ENCODE measurements at regions not wholly inside any gene's neighbourhood (a gene's known extent, or its start where the extent isn't known, plus 50 kb on each side); places are given as distances from the start of the nearest gene placed in this dataset.

DNA sequence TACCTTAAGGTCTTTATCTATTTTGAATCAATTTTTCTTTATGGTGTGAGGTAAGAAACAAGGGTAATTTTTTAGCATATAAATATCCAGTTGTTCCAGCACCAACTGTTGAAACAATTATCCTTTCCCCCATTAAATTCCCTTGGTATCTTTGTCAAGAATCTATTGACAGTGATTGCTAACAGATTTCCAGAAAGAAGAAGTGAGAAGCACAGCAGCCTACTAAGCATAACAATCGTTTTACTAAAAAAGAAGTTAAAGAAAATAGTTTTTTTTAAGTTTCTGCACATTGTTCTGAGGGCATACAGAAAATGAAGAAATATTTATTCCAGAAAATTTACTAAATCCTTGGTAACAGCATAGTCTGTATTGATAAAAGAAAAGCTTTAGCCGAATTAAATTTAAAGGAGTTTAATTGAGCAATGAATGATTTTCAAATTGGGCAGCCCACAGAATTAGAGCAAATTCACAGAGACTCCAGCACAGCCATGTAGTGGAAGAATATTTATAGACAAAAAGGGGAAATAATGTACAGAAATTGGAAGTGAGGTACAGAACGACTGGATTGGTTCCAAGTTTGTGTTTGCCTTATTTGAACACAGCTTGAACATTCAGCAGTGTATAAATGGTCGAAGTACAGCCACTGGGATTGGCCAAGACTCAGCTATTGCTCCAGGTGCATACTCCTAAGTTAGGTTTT is 97.9 kb upstream of the UST start:
- Mint-ChIP-seq H3K27ac (no peak overlapping the region), H3K27me3 (ENCODE audit: insufficient read depth, low read depth, poor library complexity) (no peaks in the 10 kb centered on the region)
- no peak for DNase-seq (ENCODE audit: low spot score)

DNA sequence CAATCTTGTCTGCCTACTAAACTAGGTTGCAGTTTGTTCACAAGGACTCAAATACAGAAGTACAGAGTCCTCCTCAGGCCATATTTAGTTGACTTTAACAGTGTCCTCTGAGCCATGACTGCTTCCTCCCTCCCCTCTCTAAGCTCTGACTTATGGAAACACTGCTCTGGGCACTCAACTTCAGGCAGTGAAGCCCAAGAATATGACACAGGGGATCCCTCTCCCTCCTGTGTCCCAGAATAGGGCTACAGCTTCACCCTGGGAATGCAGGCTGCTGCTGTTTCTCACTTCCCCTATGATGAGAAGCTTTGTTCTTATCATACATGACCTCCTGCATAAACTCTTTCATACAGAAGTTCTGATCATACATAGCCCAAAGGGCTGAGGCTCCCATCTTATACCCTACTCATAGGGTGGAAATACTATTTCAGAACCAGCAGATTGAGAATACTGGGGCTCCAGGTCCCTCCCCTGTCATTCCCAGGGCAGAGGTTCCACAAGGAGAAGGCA is 97.3 kb upstream of the UST start:
- H2AFZ ChIP-seq = no peak overlapping the region
- ATAC-seq = no peak
- peaks cover 15% of the 10 kb centered on the region for H3K4me1 Mint-ChIP-seq
- TF ChIP-seq STAT1 (IDR thresholded peaks at IDR 0.05; ENCODE audit: unreplicated experiment) = no peak
- no peak for TF ChIP-seq ZNF331 (CRISPR knock-in tag; IDR thresholded peaks at IDR 0.05; ENCODE audit: low read depth)
- TF ChIP-seq EZH2phosphoT487 (IDR thresholded peaks at IDR 0.05; ENCODE audit: unreplicated experiment) = no peak
- no peak for TF ChIP-seq EZH2 (IDR thresholded peaks at IDR 0.05; ENCODE audit: low read depth, unreplicated experiment)
- TF ChIP-seq, protein P1, sequence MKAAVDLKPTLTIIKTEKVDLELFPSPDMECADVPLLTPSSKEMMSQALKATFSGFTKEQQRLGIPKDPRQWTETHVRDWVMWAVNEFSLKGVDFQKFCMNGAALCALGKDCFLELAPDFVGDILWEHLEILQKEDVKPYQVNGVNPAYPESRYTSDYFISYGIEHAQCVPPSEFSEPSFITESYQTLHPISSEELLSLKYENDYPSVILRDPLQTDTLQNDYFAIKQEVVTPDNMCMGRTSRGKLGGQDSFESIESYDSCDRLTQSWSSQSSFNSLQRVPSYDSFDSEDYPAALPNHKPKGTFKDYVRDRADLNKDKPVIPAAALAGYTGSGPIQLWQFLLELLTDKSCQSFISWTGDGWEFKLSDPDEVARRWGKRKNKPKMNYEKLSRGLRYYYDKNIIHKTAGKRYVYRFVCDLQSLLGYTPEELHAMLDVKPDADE (IDR thresholded peaks at IDR 0.05) = no peak
- TF ChIP-seq, protein P2, sequence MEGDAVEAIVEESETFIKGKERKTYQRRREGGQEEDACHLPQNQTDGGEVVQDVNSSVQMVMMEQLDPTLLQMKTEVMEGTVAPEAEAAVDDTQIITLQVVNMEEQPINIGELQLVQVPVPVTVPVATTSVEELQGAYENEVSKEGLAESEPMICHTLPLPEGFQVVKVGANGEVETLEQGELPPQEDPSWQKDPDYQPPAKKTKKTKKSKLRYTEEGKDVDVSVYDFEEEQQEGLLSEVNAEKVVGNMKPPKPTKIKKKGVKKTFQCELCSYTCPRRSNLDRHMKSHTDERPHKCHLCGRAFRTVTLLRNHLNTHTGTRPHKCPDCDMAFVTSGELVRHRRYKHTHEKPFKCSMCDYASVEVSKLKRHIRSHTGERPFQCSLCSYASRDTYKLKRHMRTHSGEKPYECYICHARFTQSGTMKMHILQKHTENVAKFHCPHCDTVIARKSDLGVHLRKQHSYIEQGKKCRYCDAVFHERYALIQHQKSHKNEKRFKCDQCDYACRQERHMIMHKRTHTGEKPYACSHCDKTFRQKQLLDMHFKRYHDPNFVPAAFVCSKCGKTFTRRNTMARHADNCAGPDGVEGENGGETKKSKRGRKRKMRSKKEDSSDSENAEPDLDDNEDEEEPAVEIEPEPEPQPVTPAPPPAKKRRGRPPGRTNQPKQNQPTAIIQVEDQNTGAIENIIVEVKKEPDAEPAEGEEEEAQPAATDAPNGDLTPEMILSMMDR (conservative IDR thresholded peaks at IDR 0.05; ENCODE audit: low read depth in 2 of 2) = no peak
- TF ChIP-seq, protein P3, sequence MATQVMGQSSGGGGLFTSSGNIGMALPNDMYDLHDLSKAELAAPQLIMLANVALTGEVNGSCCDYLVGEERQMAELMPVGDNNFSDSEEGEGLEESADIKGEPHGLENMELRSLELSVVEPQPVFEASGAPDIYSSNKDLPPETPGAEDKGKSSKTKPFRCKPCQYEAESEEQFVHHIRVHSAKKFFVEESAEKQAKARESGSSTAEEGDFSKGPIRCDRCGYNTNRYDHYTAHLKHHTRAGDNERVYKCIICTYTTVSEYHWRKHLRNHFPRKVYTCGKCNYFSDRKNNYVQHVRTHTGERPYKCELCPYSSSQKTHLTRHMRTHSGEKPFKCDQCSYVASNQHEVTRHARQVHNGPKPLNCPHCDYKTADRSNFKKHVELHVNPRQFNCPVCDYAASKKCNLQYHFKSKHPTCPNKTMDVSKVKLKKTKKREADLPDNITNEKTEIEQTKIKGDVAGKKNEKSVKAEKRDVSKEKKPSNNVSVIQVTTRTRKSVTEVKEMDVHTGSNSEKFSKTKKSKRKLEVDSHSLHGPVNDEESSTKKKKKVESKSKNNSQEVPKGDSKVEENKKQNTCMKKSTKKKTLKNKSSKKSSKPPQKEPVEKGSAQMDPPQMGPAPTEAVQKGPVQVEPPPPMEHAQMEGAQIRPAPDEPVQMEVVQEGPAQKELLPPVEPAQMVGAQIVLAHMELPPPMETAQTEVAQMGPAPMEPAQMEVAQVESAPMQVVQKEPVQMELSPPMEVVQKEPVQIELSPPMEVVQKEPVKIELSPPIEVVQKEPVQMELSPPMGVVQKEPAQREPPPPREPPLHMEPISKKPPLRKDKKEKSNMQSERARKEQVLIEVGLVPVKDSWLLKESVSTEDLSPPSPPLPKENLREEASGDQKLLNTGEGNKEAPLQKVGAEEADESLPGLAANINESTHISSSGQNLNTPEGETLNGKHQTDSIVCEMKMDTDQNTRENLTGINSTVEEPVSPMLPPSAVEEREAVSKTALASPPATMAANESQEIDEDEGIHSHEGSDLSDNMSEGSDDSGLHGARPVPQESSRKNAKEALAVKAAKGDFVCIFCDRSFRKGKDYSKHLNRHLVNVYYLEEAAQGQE (IDR thresholded peaks at IDR 0.05; ENCODE audit: unreplicated experiment) = no peak
- no peak for TF ChIP-seq CREB1 (CRISPR knock-in tag; IDR thresholded peaks at IDR 0.05; ENCODE audit: low read depth)
- TF ChIP-seq NANOG (IDR thresholded peaks at IDR 0.05; ENCODE audit: borderline replicate concordance) = no peak
- no peak for TF ChIP-seq ZNF114 (CRISPR knock-in tag; IDR thresholded peaks at IDR 0.05)
- TF ChIP-seq POLR2AphosphoS5 (IDR thresholded peaks at IDR 0.05; ENCODE audit: low read depth) = no peak

More for the DNA sequence above, 97.9 kb upstream of the UST start:
- Histone ChIP-seq H2AFZ (no peak overlapping the region), H3K4me3 (no peak overlapping the region), H3K27me3 (ENCODE audit: insufficient read depth) (no peaks in the 10 kb centered on the region), H3K4me1 (ENCODE audit: insufficient read depth) (peaks cover 17% of the 10 kb centered on the region), H3K79me2 (replicated peaks; ENCODE audit: insufficient read depth) (no peaks in the 10 kb centered on the region), H4K20me1 (replicated peaks; ENCODE audit: insufficient read depth) (no peaks in the 10 kb centered on the region), H3K27ac (ENCODE audit: low read depth) (no peak overlapping the region), H3K36me3 (ENCODE audit: insufficient read depth) (peaks cover 13% of the 10 kb centered on the region), H3K9me2 (ENCODE audit: insufficient read depth) (peaks cover 5% of the 10 kb centered on the region; the same call in 1 of the 2 replicates), H3K4me2 (no peak overlapping the region), H3F3A (replicated peaks; ENCODE audit: low read depth) (no peaks in the 10 kb centered on the region)
- no peak for ATAC-seq
- peaks cover 57% of the 10 kb centered on the region for H3K9me3 Mint-ChIP-seq
- H3K36me3 Mint-ChIP-seq (ENCODE audit: low read depth) = peaks cover 57% of the 10 kb centered on the region
- TF ChIP-seq EZH2 (IDR thresholded peaks at IDR 0.05; ENCODE audit: low read depth, unreplicated experiment) = no peak
- no peak overlapping the region for H3K4me3 Mint-ChIP-seq
- H3K4me1 Mint-ChIP-seq = peaks cover 20% of the 10 kb centered on the region

More for the DNA sequence above, 97.3 kb upstream of the UST start:
- Mint-ChIP-seq H3K36me3 (ENCODE audit: low read depth) (peaks cover 63% of the 10 kb centered on the region), H3K9me3 (peaks cover 63% of the 10 kb centered on the region), H3K27me3 (ENCODE audit: insufficient read depth, low read depth, poor library complexity) (no peaks in the 10 kb centered on the region), H3K27ac (no peak overlapping the region), H3K4me3 (no peak overlapping the region)
- Histone ChIP-seq H3K27ac (ENCODE audit: low read depth) (no peak overlapping the region), H3F3A (replicated peaks; ENCODE audit: low read depth) (no peaks in the 10 kb centered on the region), H3K36me3 (ENCODE audit: insufficient read depth) (peaks cover 18% of the 10 kb centered on the region), H3K27me3 (ENCODE audit: insufficient read depth) (no peaks in the 10 kb centered on the region), H4K20me1 (replicated peaks; ENCODE audit: insufficient read depth) (no peaks in the 10 kb centered on the region), H3K4me1 (ENCODE audit: insufficient read depth) (peaks cover 15% of the 10 kb centered on the region), H3K4me3 (no peak overlapping the region), H3K4me2 (no peak overlapping the region), H3K9me2 (ENCODE audit: insufficient read depth) (peaks cover 5% of the 10 kb centered on the region; the same call in 1 of the 2 replicates), H3K79me2 (replicated peaks; ENCODE audit: insufficient read depth) (no peaks in the 10 kb centered on the region)
- no peak for DNase-seq (ENCODE audit: low spot score)

All from GM23338 (cell line).